IMR-90 (cell line): ENCODE measurements at regions not wholly inside any gene's neighbourhood (a gene's known extent, or its start where the extent isn't known, plus 50 kb on each side); places are given as distances from the start of the nearest gene placed in this dataset.

ENCODE experiments used
- ATAC-seq: fragments of 200-7000 bp; cut with Tn5 transposase; 2 replicates; pipeline ENCODE4 v1.9.1; 2020; ENCODE audit warnings: low read depth, mild to moderate bottlenecking, moderate library complexity
- BruUV-seq: library from RNA; stranded (reverse); fragments of 400-500 nt; replicated peaks from 2 replicates; lab custom pipeline; 2021; lab: Mats Ljungman, UMichigan
- CTCF ChIA-PET: fragments of 300-600 bp; formaldehyde crosslinking; extraction: SDS; loops from one replicate; lab custom pipeline; 2021; ENCODE audit warnings: antibody characterized with exemption; lab: Yijun Ruan, JAX
- POLR2A ChIA-PET: fragments of 300-600 bp; sonication (Branson Sonifier 250); formaldehyde crosslinking; loops from one replicate; lab custom pipeline; 2022; ENCODE audit warnings: antibody characterized with exemption; ENCODE audit not compliant: unreplicated experiment; lab: Charles Lee
- DNase-seq: peaks from one replicate; pipeline ENCODE4 v3.0.0; 2013
- H2AFZ ChIP-seq: replicated peaks from 2 replicates; pipeline ENCODE3; 2013; ENCODE audit warnings: low read length, mild to moderate bottlenecking; ENCODE audit not compliant: poor library complexity
- H2AK5ac ChIP-seq: 2 replicates; pipeline ENCODE4 v1.6.1; 2013; ENCODE audit warnings: low read depth, low read length, inconsistent platforms
- H2AK9ac ChIP-seq: replicated peaks from 2 replicates; pipeline ENCODE3; 2013; ENCODE audit warnings: mild to moderate bottlenecking, low read depth, low read length, moderate library complexity; ENCODE audit not compliant: poor library complexity
- H2BK120ac ChIP-seq: 2 replicates; pipeline ENCODE4 v1.6.1; 2013; ENCODE audit warnings: low read depth, low read length, inconsistent platforms
- H2BK15ac ChIP-seq: 3 replicates; pipeline ENCODE4 v1.6.1; 2013; ENCODE audit warnings: low read depth, low read length, inconsistent platforms
- H2BK20ac ChIP-seq: 2 replicates; pipeline ENCODE4 v1.6.1; 2013; ENCODE audit warnings: low read depth, mild to moderate bottlenecking, inconsistent platforms, low read length, moderate library complexity
- H2BK5ac ChIP-seq: 2 replicates; pipeline ENCODE4 v1.6.1; 2013; ENCODE audit warnings: mild to moderate bottlenecking, low read depth, low read length, inconsistent platforms; ENCODE audit not compliant: poor library complexity, severe bottlenecking
- H3K14ac ChIP-seq: replicated peaks from 2 replicates; pipeline ENCODE4 v1.6.1; 2013; ENCODE audit warnings: low read depth, low read length, inconsistent platforms
- H3K18ac ChIP-seq: 2 replicates; pipeline ENCODE4 v1.6.1; 2013; ENCODE audit warnings: low read depth, low read length, control low read depth
- H3K23ac ChIP-seq: 2 replicates; pipeline ENCODE4 v1.6.1; 2013; ENCODE audit warnings: low read depth, low read length, inconsistent platforms
- H3K27ac ChIP-seq: 2 replicates; pipeline ENCODE4 v1.5.1; 2013; ENCODE audit warnings: mild to moderate bottlenecking, control low read depth, low read length; ENCODE audit not compliant: insufficient read depth
- H3K27me3 ChIP-seq: 2 replicates; pipeline ENCODE4 v1.6.1; 2013; ENCODE audit warnings: low read length; ENCODE audit not compliant: control insufficient read depth, insufficient read depth
- H3K36me3 ChIP-seq: 2 replicates; pipeline ENCODE4 v1.6.1; 2013; ENCODE audit warnings: low read length, mixed read lengths; ENCODE audit not compliant: control insufficient read depth, insufficient read depth
- H3K4ac ChIP-seq: 2 replicates; pipeline ENCODE4 v1.6.1; 2013; ENCODE audit warnings: low read depth, low read length, inconsistent platforms
- H3K4me1 ChIP-seq: 2 replicates; pipeline ENCODE4 v1.6.1; 2013; ENCODE audit warnings: low read length, mixed read lengths; ENCODE audit not compliant: control insufficient read depth, insufficient read depth
- H3K4me2 ChIP-seq: 2 replicates; pipeline ENCODE4 v1.6.1; 2013; ENCODE audit warnings: low read depth, mild to moderate bottlenecking, control low read depth, low read length, moderate library complexity
- H3K4me3 ChIP-seq: 2 replicates; pipeline ENCODE4 v1.5.1; 2013; ENCODE audit warnings: low read depth, mild to moderate bottlenecking, control low read depth, low read length, moderate library complexity; ENCODE audit not compliant: insufficient read depth
- H3K56ac ChIP-seq: 2 replicates; pipeline ENCODE4 v1.6.1; 2013; ENCODE audit warnings: low read length, inconsistent platforms; ENCODE audit not compliant: insufficient read depth; ENCODE audit errors: extremely low read depth
- H3K79me1 ChIP-seq, 2 experiments: 2 replicates each; pipeline ENCODE4 v1.6.1; 2013; ENCODE audit warnings: low read length in 2 of 2, inconsistent platforms in 1 of 2, low read depth in 1 of 2
- H3K9ac ChIP-seq: 2 replicates; pipeline ENCODE4 v1.6.1; 2013; ENCODE audit warnings: low read depth, low read length, control low read depth
- H3K9me1 ChIP-seq: 2 replicates; pipeline ENCODE4 v1.6.1; 2013; ENCODE audit warnings: low read length, inconsistent platforms; ENCODE audit not compliant: insufficient read depth
- H3K9me3 ChIP-seq: 2 replicates; pipeline ENCODE4 v1.6.1; 2013; ENCODE audit warnings: low read length; ENCODE audit not compliant: control insufficient read depth, insufficient read depth
- H4K20me1 ChIP-seq: 2 replicates; pipeline ENCODE4 v1.6.1; 2013; ENCODE audit warnings: low read length, inconsistent platforms; ENCODE audit not compliant: insufficient read depth
- H4K5ac ChIP-seq: 2 replicates; pipeline ENCODE4 v1.6.1; 2013; ENCODE audit warnings: mild to moderate bottlenecking, low read depth, low read length, control low read depth
- H4K8ac ChIP-seq, 2 experiments: 2 replicates each; pipeline ENCODE4 v1.6.1; 2013; ENCODE audit warnings: low read depth in 2 of 2, low read length in 2 of 2, control low read depth in 1 of 2, inconsistent platforms in 1 of 2
- H4K91ac ChIP-seq: 2 replicates; pipeline ENCODE4 v1.6.1; 2013; ENCODE audit warnings: low read depth, low read length, inconsistent platforms; ENCODE audit not compliant: insufficient read depth
- BHLHE40 ChIP-seq: fragments of 150-350 bp; IDR thresholded peaks from 2 replicates; pipeline ENCODE4 v1.6.1; 2016; ENCODE audit warnings: mild to moderate bottlenecking, low read depth, low read length
- CEBPB ChIP-seq: IDR thresholded peaks from 2 replicates; pipeline ENCODE4 v1.6.1; 2012; ENCODE audit warnings: low read depth, low read length, improper control_type of control experiment
- MAFK ChIP-seq: IDR thresholded peaks from 2 replicates; pipeline ENCODE4 v1.6.1; 2012; ENCODE audit warnings: low read depth, low read length, improper control_type of control experiment
- RAD21 ChIP-seq: IDR thresholded peaks from 2 replicates; pipeline ENCODE4 v1.6.1; 2012; ENCODE audit warnings: low read length, improper control_type of control experiment
- RCOR1 ChIP-seq: IDR thresholded peaks from 2 replicates; pipeline ENCODE4 v1.6.1; 2012; ENCODE audit warnings: mild to moderate bottlenecking, low read length, improper control_type of control experiment; ENCODE audit not compliant: insufficient replicate concordance
- RFX5 ChIP-seq: IDR thresholded peaks from 2 replicates; pipeline ENCODE4 v1.8.0; 2012; ENCODE audit warnings: low read depth, mild to moderate bottlenecking, low read length, moderate library complexity
- WGBS, 2 experiments: methylation state at CpG; one replicate each; pipeline versions ENCODE4 v1.1.5 to v1.1.7; 2013; ENCODE audit warnings: missing lambda C conversion rate in 2 of 2; ENCODE audit not compliant: insufficient read length in 1 of 2; ENCODE audit errors: extremely low coverage in 2 of 2; 5-methylcytosine and 5-hydroxymethylcytosine counted together
- dilution Hi-C: fragments of 300-500 bp; cut with HindIII; formaldehyde crosslinking; loops from one replicate; pipeline ENCODE4 v1.14.3; 2018; ENCODE audit warnings: low sequenced_read_pairs; ENCODE audit not compliant: unreplicated experiment
- in situ Hi-C: fragments of 300-500 bp; cut with MboI; formaldehyde crosslinking; loops from 3 replicates; pipeline ENCODE4 v1.14.3; 2019; ENCODE audit warnings: low sequenced_read_pairs, inconsistent platforms, mixed read lengths
- intact Hi-C: fragments of 100-400 bp; cut with micrococcal nuclease; formaldehyde crosslinking; loops from 2 replicates; pipeline ENCODE4 v1.10.0; 2022

- H3K18ac ChIP-seq = no peak overlapping the region
- no peak overlapping the region for H2BK15ac ChIP-seq
- dilution Hi-C loops (no loop called here), in situ Hi-C loops (no loop called here), intact Hi-C loops (no loop called here)
- H3K9me3 ChIP-seq = no peaks in the 10 kb centered on the region
- no TSS peak for BruUV-seq
- no peaks in the 10 kb centered on the region for H3K79me1 ChIP-seq
- H3K27me3 ChIP-seq = 0 out of 2 replicates have a peak, but pooled peaks cover 2% of the 10 kb centered on the region
- no peak overlapping the region for H2AK5ac ChIP-seq
- H2BK5ac ChIP-seq = no peak overlapping the region
- H3K4me2 ChIP-seq = no peak overlapping the region
- peak; percentile 26 for DNase-seq
- H2BK20ac ChIP-seq = no peak overlapping the region
- WGBS, 2 experiments = 86% methylated on average over 1 of the region's 1 CpG; no CpG with 5 or more reads in 1 of the 2 experiments
- no peak for ATAC-seq
- no peak overlapping the region for H2AK9ac ChIP-seq
- H2BK120ac ChIP-seq = no peak overlapping the region
- no peak overlapping the region for H4K8ac ChIP-seq
- no peaks in the 10 kb centered on the region for H3K4me1 ChIP-seq
- H3K4me3 ChIP-seq = no peak overlapping the region
- H3K27ac ChIP-seq = no peak overlapping the region
- TF ChIP-seq RFX5 = no peak
- TF ChIP-seq MAFK = no peak
- TF ChIP-seq RAD21 = no peak
- TF ChIP-seq BHLHE40 = no peak
- TF ChIP-seq CEBPB = no peak
- no peak for TF ChIP-seq RCOR1
- 0 out of 2 replicates have a peak overlapping the region, but pooled peaks have one; percentile 2 for H3K23ac ChIP-seq
- no peak overlapping the region for H3K56ac ChIP-seq
- no peaks in the 10 kb centered on the region for H4K20me1 ChIP-seq
- no peak overlapping the region for H2AFZ ChIP-seq
- H3K4ac ChIP-seq = no peak overlapping the region
- POLR2A ChIA-PET = no interaction called here
- no peak overlapping the region for H4K91ac ChIP-seq
- H3K9me1 ChIP-seq = no peaks in the 10 kb centered on the region
- no peak overlapping the region for H4K5ac ChIP-seq
- CTCF ChIA-PET = interaction anchor here (0.7 kb wide), 1 partner anchor 801 kb away, joined by 3 read pairs; no protein-coding TSS in a partner anchor
- H3K36me3 ChIP-seq = no peaks in the 10 kb centered on the region
- H3K9ac ChIP-seq = no peak overlapping the region
- no peak overlapping the region for H3K14ac ChIP-seq
Observed at GRCh38 chr4:122548452-122548851, 72.4 kb downstream of the IL21 start.
